ENCODE measurements at regions not wholly inside any gene's neighbourhood (a gene's known extent, or its start where the extent isn't known, plus 50 kb on each side); places are given as distances from the start of the nearest gene placed in this dataset.

- no peak for TF ChIP-seq CTCF (IDR thresholded peaks at IDR 0.05 in 2 of 3, conservative IDR thresholded peaks at IDR 0.05 in 1 of 3; ENCODE audit: borderline replicate concordance in 1 of 3, insufficient read depth in 1 of 3, low read depth in 2 of 3, low read length in 2 of 3)
Observed at GRCh38 chr13:87903553-87903952, 232.4 kb downstream of the SLITRK5 start (continued).

- RAD21 ChIA-PET (ENCODE audit: low non-redundant PET in 1 of 2, low total read pairs in 2 of 2, uncharacterized antibody in 2 of 2, unreplicated experiment in 2 of 2): no interaction called here
- TF ChIP-seq FOSL1 (IDR thresholded peaks at IDR 0.05; ENCODE audit: low read depth) (no peak), ZNF274 (IDR thresholded peaks at IDR 0.05; ENCODE audit: low read depth, low read length) (no peak), ZBTB33 (IDR thresholded peaks at IDR 0.05; ENCODE audit: extremely low read depth, insufficient replicate concordance, low read length) (no peak), SIN3A (IDR thresholded peaks at IDR 0.05; ENCODE audit: low read depth) (no peak), CTCF (IDR thresholded peaks at IDR 0.05 in 2 of 3, conservative IDR thresholded peaks at IDR 0.05 in 1 of 3; ENCODE audit: borderline replicate concordance in 1 of 3, insufficient read depth in 1 of 3, low read depth in 2 of 3, low read length in 2 of 3) (no peak), YY1 (IDR thresholded peaks at IDR 0.05; ENCODE audit: extremely low read depth, insufficient replicate concordance, low read depth, low read length) (no peak), POLR2A (IDR thresholded peaks at IDR 0.05; ENCODE audit: borderline replicate concordance, extremely low read depth, insufficient read depth, insufficient read length) (no peak), POLR2AphosphoS5 (IDR thresholded peaks at IDR 0.05; ENCODE audit: low read depth, low read length) (no peak), CBX3 (IDR thresholded peaks at IDR 0.05; ENCODE audit: low read depth) (no peak), EZH2phosphoT487 (IDR thresholded peaks at IDR 0.05; ENCODE audit: borderline replicate concordance) (no peak), EZH2 (IDR thresholded peaks at IDR 0.05) (no peak), SRF (IDR thresholded peaks at IDR 0.05; ENCODE audit: low read depth) (no peak)
- TF ChIP-seq, protein P1, sequence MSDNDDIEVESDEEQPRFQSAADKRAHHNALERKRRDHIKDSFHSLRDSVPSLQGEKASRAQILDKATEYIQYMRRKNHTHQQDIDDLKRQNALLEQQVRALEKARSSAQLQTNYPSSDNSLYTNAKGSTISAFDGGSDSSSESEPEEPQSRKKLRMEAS (IDR thresholded peaks at IDR 0.05): no peak
- TF ChIP-seq, protein P2, sequence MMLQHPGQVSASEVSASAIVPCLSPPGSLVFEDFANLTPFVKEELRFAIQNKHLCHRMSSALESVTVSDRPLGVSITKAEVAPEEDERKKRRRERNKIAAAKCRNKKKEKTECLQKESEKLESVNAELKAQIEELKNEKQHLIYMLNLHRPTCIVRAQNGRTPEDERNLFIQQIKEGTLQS (IDR thresholded peaks at IDR 0.05): no peak
- TF ChIP-seq, protein P3, sequence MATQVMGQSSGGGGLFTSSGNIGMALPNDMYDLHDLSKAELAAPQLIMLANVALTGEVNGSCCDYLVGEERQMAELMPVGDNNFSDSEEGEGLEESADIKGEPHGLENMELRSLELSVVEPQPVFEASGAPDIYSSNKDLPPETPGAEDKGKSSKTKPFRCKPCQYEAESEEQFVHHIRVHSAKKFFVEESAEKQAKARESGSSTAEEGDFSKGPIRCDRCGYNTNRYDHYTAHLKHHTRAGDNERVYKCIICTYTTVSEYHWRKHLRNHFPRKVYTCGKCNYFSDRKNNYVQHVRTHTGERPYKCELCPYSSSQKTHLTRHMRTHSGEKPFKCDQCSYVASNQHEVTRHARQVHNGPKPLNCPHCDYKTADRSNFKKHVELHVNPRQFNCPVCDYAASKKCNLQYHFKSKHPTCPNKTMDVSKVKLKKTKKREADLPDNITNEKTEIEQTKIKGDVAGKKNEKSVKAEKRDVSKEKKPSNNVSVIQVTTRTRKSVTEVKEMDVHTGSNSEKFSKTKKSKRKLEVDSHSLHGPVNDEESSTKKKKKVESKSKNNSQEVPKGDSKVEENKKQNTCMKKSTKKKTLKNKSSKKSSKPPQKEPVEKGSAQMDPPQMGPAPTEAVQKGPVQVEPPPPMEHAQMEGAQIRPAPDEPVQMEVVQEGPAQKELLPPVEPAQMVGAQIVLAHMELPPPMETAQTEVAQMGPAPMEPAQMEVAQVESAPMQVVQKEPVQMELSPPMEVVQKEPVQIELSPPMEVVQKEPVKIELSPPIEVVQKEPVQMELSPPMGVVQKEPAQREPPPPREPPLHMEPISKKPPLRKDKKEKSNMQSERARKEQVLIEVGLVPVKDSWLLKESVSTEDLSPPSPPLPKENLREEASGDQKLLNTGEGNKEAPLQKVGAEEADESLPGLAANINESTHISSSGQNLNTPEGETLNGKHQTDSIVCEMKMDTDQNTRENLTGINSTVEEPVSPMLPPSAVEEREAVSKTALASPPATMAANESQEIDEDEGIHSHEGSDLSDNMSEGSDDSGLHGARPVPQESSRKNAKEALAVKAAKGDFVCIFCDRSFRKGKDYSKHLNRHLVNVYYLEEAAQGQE (IDR thresholded peaks at IDR 0.05; ENCODE audit: low read depth): no peak
Observed at GRCh38 chr13:87906411-87906810, 235.2 kb downstream of the SLITRK5 start.

More at GRCh38 chr13:87906411-87906810, 235.2 kb downstream of the SLITRK5 start:
- Histone ChIP-seq H3K27ac (ENCODE audit: low read depth, low read length) (no peak overlapping the region), H4K20me1 (ENCODE audit: insufficient read depth) (no peaks in the 10 kb centered on the region), H3K36me3 (ENCODE audit: control insufficient read depth in 1 of 2, insufficient read depth in 2 of 2, low read length in 2 of 2) (no peaks in the 10 kb centered on the region), H3K4me3 (replicated peaks in 1 of 2; ENCODE audit: low read depth in 1 of 2, low read length in 2 of 2) (no peak overlapping the region), H2AFZ (ENCODE audit: low read depth, low read length, poor library complexity, severe bottlenecking) (no peak overlapping the region), H3K4me1 (ENCODE audit: control insufficient read depth in 1 of 2, insufficient read depth in 2 of 2, low read length in 2 of 2) (no peaks in the 10 kb centered on the region), H3K27me3 (ENCODE audit: insufficient read depth, low read length) (no peaks in the 10 kb centered on the region), H3K9me3 (ENCODE audit: control insufficient read depth in 1 of 2, insufficient read depth in 1 of 2, low read depth in 1 of 2, low read length in 2 of 2) (no peaks in the 10 kb centered on the region), H3K9ac (ENCODE audit: low read length) (no peak overlapping the region), H3K9me2 (ENCODE audit: insufficient read depth) (no peaks in the 10 kb centered on the region), H3K4me2 (ENCODE audit: low read length) (no peak overlapping the region), H3K79me2 (ENCODE audit: insufficient read depth, low read length) (no peaks in the 10 kb centered on the region)
- CTCF ChIA-PET: no interaction called here
- BruUV-seq (replicated peaks): no TSS peak
- POLR2A ChIA-PET: no interaction called here
- intact Hi-C loops (cut with micrococcal nuclease): no loop called here
- DNase-seq (ENCODE audit: low read depth, low spot score) (no peak), ATAC-seq (no peak)

Measured in HCT116 (cell line).